HEK293 (cell line): ENCODE measurements at regions not wholly inside any gene's neighbourhood (a gene's known extent, or its start where the extent isn't known, plus 50 kb on each side); places are given as distances from the start of the nearest gene placed in this dataset.

ENCODE experiments used
- HIC1 ChIP-seq: fragments of 450-650 bp; formaldehyde crosslinking; IDR thresholded peaks from 2 replicates; pipeline ENCODE4 v1.5.1; 2016; ENCODE audit warnings: missing biosample characterization, missing genetic modification characterization
- HOXA7 ChIP-seq: sonication (generic); formaldehyde crosslinking; IDR thresholded peaks from 2 replicates; pipeline ENCODE4 v1.8.1; 2022; ENCODE audit warnings: missing genetic modification reagents, borderline replicate concordance
- OVOL3 ChIP-seq: fragments of 450-650 bp; formaldehyde crosslinking; IDR thresholded peaks from 2 replicates; pipeline ENCODE4 v1.5.1; 2016; ENCODE audit warnings: missing biosample characterization, missing genetic modification characterization
- SCRT2 ChIP-seq: fragments of 450-650 bp; formaldehyde crosslinking; IDR thresholded peaks from 2 replicates; pipeline ENCODE4 v1.5.1; 2016; ENCODE audit warnings: missing biosample characterization, missing genetic modification characterization
- TCF7L2 ChIP-seq: IDR thresholded peaks from 2 replicates; pipeline ENCODE4 v1.6.1; 2011; ENCODE audit warnings: low read depth, mild to moderate bottlenecking, inconsistent platforms, low read length, moderate library complexity, borderline replicate concordance
- ZBTB8A ChIP-seq: fragments of 450-650 bp; formaldehyde crosslinking; IDR thresholded peaks from 2 replicates; pipeline ENCODE4 v1.5.1; 2016; ENCODE audit warnings: missing biosample characterization, missing genetic modification characterization
- ZNF274 ChIP-seq, 2 experiments: fragments of 200-500 bp in 1 of 2; fragments of 450-650 bp in 1 of 2; sonication (Bioruptor generic) in 1 of 2; formaldehyde crosslinking in 1 of 2; IDR thresholded peaks; 2 replicates each; pipeline versions ENCODE4 v1.5.1 to v1.6.1; 2014 to 2016; ENCODE audit warnings: borderline replicate concordance in 1 of 2, inconsistent platforms in 1 of 2, low read length in 1 of 2, missing biosample characterization in 1 of 2, missing genetic modification characterization in 1 of 2
- ZNF280C ChIP-seq: fragments of 450-650 bp; formaldehyde crosslinking; IDR thresholded peaks from 2 replicates; pipeline ENCODE4 v1.5.1; 2016; ENCODE audit warnings: missing biosample characterization, missing genetic modification characterization
- ZNF629 ChIP-seq: fragments of 450-650 bp; formaldehyde crosslinking; IDR thresholded peaks from 2 replicates; pipeline ENCODE4 v1.5.1; 2017; ENCODE audit warnings: missing biosample characterization, missing genetic modification characterization
- ZNF692 ChIP-seq: fragments of 450-650 bp; formaldehyde crosslinking; IDR thresholded peaks from 2 replicates; pipeline ENCODE4 v1.5.1; 2016; ENCODE audit warnings: missing biosample characterization, missing genetic modification characterization
- ZNF707 ChIP-seq: fragments of 450-650 bp; formaldehyde crosslinking; IDR thresholded peaks from 2 replicates; pipeline ENCODE4 v1.5.1; 2016; ENCODE audit warnings: missing biosample characterization, missing genetic modification characterization
- TF ChIP-seq, protein P1 (sequence below): fragments of 450-650 bp; formaldehyde crosslinking; IDR thresholded peaks from 2 replicates; pipeline ENCODE4 v1.5.1; 2016; ENCODE audit warnings: missing biosample characterization, missing genetic modification characterization
- TF ChIP-seq, protein P2 (sequence below): fragments of 450-650 bp; formaldehyde crosslinking; IDR thresholded peaks from 2 replicates; pipeline ENCODE4 v1.5.1; 2017; ENCODE audit warnings: missing biosample characterization, missing genetic modification characterization

DNA sequence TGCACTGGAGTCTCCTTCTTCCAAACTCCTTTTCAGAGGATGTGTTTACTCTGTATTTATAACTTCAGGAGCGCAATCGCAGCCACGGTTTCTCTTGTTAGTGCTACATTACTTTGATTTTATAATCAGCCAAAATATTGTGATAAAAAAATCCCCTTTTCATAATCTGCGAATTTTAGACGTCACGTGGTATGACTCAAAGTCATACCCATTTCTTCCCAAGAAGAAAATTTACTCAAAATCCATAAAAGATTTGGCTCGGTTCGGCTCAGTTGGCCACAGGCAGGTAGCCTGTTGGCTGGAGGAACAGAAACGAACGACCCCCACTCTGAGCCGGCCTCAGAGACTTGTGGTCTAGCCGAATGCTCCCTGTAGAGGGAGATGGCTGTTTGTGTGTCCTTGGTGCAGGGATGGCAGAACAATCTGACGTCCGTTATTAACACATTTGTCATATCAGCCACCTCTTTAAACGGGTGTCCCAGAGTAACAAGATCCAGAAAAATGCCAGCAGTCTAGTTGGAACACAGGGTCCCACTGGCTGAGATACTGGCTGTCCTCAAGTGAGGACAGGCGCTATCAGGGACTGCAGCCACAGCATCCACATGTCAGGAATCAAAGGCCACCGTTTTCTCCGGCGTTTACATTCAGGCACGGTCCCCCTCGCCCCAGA lies 247.6 kb downstream of the DLL1 start:
- TF ChIP-seq, protein P1, sequence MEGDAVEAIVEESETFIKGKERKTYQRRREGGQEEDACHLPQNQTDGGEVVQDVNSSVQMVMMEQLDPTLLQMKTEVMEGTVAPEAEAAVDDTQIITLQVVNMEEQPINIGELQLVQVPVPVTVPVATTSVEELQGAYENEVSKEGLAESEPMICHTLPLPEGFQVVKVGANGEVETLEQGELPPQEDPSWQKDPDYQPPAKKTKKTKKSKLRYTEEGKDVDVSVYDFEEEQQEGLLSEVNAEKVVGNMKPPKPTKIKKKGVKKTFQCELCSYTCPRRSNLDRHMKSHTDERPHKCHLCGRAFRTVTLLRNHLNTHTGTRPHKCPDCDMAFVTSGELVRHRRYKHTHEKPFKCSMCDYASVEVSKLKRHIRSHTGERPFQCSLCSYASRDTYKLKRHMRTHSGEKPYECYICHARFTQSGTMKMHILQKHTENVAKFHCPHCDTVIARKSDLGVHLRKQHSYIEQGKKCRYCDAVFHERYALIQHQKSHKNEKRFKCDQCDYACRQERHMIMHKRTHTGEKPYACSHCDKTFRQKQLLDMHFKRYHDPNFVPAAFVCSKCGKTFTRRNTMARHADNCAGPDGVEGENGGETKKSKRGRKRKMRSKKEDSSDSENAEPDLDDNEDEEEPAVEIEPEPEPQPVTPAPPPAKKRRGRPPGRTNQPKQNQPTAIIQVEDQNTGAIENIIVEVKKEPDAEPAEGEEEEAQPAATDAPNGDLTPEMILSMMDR (tag by site-specific recombination), result no peak
- TF ChIP-seq ZNF692 (no peak), ZBTB8A (no peak), ZNF280C (tag by site-specific recombination) (no peak), HIC1 (tag by site-specific recombination) (no peak), ZNF629 (tag by site-specific recombination) (no peak), SCRT2 (tag by site-specific recombination) (no peak), HOXA7 (CRISPR knock-in tag) (no peak), ZNF707 (tag by site-specific recombination) (no peak), TCF7L2 (no peak), OVOL3 (no peak), ZNF274 (IDR thresholded peaks at IDR 0.05; ENCODE audit: low read length) (no peak), ZNF274 (tag by site-specific recombination; IDR thresholded peaks at IDR 0.05; ENCODE audit: borderline replicate concordance) (no peak)
- TF ChIP-seq, protein P2, sequence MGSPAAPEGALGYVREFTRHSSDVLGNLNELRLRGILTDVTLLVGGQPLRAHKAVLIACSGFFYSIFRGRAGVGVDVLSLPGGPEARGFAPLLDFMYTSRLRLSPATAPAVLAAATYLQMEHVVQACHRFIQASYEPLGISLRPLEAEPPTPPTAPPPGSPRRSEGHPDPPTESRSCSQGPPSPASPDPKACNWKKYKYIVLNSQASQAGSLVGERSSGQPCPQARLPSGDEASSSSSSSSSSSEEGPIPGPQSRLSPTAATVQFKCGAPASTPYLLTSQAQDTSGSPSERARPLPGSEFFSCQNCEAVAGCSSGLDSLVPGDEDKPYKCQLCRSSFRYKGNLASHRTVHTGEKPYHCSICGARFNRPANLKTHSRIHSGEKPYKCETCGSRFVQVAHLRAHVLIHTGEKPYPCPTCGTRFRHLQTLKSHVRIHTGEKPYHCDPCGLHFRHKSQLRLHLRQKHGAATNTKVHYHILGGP, result no peak
